ENCODE measurements at regions not wholly inside any gene's neighbourhood (a gene's known extent, or its start where the extent isn't known, plus 50 kb on each side); places are given as distances from the start of the nearest gene placed in this dataset.

- in situ Hi-C loops (cut with HindIII; ENCODE audit: low sequenced_read_pairs) = no loop called here
These were observed 2358.4 kb downstream of the PCDH9 start for GRCh38 chr13:64871742-64872141.

- in situ Hi-C loops (cut with HindIII; ENCODE audit: low sequenced_read_pairs) = no loop called here
These were observed 2360.6 kb downstream of the PCDH9 start for GRCh38 chr13:64869539-64869938.

- in situ Hi-C loops (cut with HindIII; ENCODE audit: low sequenced_read_pairs) = no loop called here
These were observed 2362.3 kb downstream of the PCDH9 start for GRCh38 chr13:64867856-64868255.

- in situ Hi-C loops (cut with HindIII; ENCODE audit: low sequenced_read_pairs) = no loop called here
These were observed 2363.8 kb downstream of the PCDH9 start for GRCh38 chr13:64866331-64866730.

GRCh38 chr13:64855506-64855905 lies 2374.6 kb downstream of the PCDH9 start:
- in situ Hi-C loops (cut with HindIII; ENCODE audit: low sequenced_read_pairs) = no loop called here

- in situ Hi-C loops (cut with HindIII; ENCODE audit: low sequenced_read_pairs) = no loop called here
These were observed 2380.1 kb downstream of the PCDH9 start for GRCh38 chr13:64850017-64850416.

GRCh38 chr13:64849196-64849595 lies 2380.9 kb downstream of the PCDH9 start:
- in situ Hi-C loops (cut with HindIII; ENCODE audit: low sequenced_read_pairs) = no loop called here

- in situ Hi-C loops (cut with HindIII; ENCODE audit: low sequenced_read_pairs) = no loop called here
These were observed 2382.4 kb downstream of the PCDH9 start for GRCh38 chr13:64847767-64848166.

GRCh38 chr13:64845110-64845509 lies 2385.0 kb downstream of the PCDH9 start:
- in situ Hi-C loops (cut with HindIII; ENCODE audit: low sequenced_read_pairs) = no loop called here

- in situ Hi-C loops (cut with HindIII; ENCODE audit: low sequenced_read_pairs) = no loop called here
These were observed 2411.1 kb downstream of the PCDH9 start for GRCh38 chr13:64819081-64819480.

- in situ Hi-C loops (cut with HindIII; ENCODE audit: low sequenced_read_pairs) = no loop called here
These were observed 2412.4 kb downstream of the PCDH9 start for GRCh38 chr13:64817691-64818090.

- in situ Hi-C loops (cut with HindIII; ENCODE audit: low sequenced_read_pairs) = no loop called here
These were observed 2419.4 kb downstream of the PCDH9 start for GRCh38 chr13:64810750-64811149.

- in situ Hi-C loops (cut with HindIII; ENCODE audit: low sequenced_read_pairs) = no loop called here
These were observed 2421.4 kb downstream of the PCDH9 start for GRCh38 chr13:64808704-64809103.

GRCh38 chr13:64801768-64802167 lies 2428.4 kb downstream of the PCDH9 start:
- in situ Hi-C loops (cut with HindIII; ENCODE audit: low sequenced_read_pairs) = no loop called here

- in situ Hi-C loops (cut with HindIII; ENCODE audit: low sequenced_read_pairs) = no loop called here
These were observed 2431.7 kb downstream of the PCDH9 start for GRCh38 chr13:64798422-64798821.

GRCh38 chr13:64793592-64793991 lies 2436.5 kb downstream of the PCDH9 start:
- in situ Hi-C loops (cut with HindIII; ENCODE audit: low sequenced_read_pairs) = no loop called here

- in situ Hi-C loops (cut with HindIII; ENCODE audit: low sequenced_read_pairs) = no loop called here
These were observed 2437.0 kb downstream of the PCDH9 start for GRCh38 chr13:64793131-64793530.

GRCh38 chr13:64791373-64791772 lies 2438.8 kb downstream of the PCDH9 start:
- in situ Hi-C loops (cut with HindIII; ENCODE audit: low sequenced_read_pairs) = no loop called here

GRCh38 chr13:64782466-64782865 lies 2447.7 kb downstream of the PCDH9 start:
- in situ Hi-C loops (cut with HindIII; ENCODE audit: low sequenced_read_pairs) = loop anchor here (5.0 kb wide), 1 partner anchor 170 kb away; no protein-coding TSS in a partner anchor

GRCh38 chr13:64778002-64778401 lies 2452.1 kb downstream of the PCDH9 start:
- in situ Hi-C loops (cut with HindIII; ENCODE audit: low sequenced_read_pairs) = no loop called here

GRCh38 chr13:64774915-64775314 lies 2455.2 kb downstream of the PCDH9 start:
- in situ Hi-C loops (cut with HindIII; ENCODE audit: low sequenced_read_pairs) = no loop called here

- in situ Hi-C loops (cut with HindIII; ENCODE audit: low sequenced_read_pairs) = no loop called here
These were observed 2459.4 kb downstream of the PCDH9 start for GRCh38 chr13:64770743-64771142.

GRCh38 chr13:64767054-64767453 lies 2463.1 kb downstream of the PCDH9 start:
- in situ Hi-C loops (cut with HindIII; ENCODE audit: low sequenced_read_pairs) = no loop called here

- in situ Hi-C loops (cut with HindIII; ENCODE audit: low sequenced_read_pairs) = no loop called here
These were observed 2464.5 kb downstream of the PCDH9 start for GRCh38 chr13:64765636-64766035.

All from endothelial cell of hepatic sinusoid (primary cell).